SK-N-SH (cell line): ENCODE measurements at regions not wholly inside any gene's neighbourhood (a gene's known extent, or its start where the extent isn't known, plus 50 kb on each side); places are given as distances from the start of the nearest gene placed in this dataset.

Source experiments
- CTCF ChIA-PET: fragments of 300-600, 350-600 bp; formaldehyde crosslinking; extraction: SDS; loops from one replicate; lab custom pipeline; 2021; lab: Yijun Ruan, JAX
- POLR2A ChIA-PET: fragments of 350-600 bp; sonication (Branson Sonifier 250); formaldehyde crosslinking; extraction: SDS; loops from one replicate; lab custom pipeline; 2020; ENCODE audit warnings: antibody characterized with exemption, inconsistent platforms; lab: Yijun Ruan, JAX
- DNase-seq: peaks from one replicate; pipeline ENCODE4 v3.0.0; 2012
- H2AFZ ChIP-seq: fragments of 200-600 bp; sonication (generic); 2 replicates; pipeline ENCODE4 v1.8.1; 2016; ENCODE audit warnings: antibody characterized with exemption, mild to moderate bottlenecking, low read depth
- H3F3A ChIP-seq: fragments of 200-600 bp; sonication (generic); replicated peaks from 2 replicates; pipeline ENCODE3; 2016; ENCODE audit warnings: antibody characterized with exemption, mild to moderate bottlenecking; ENCODE audit not compliant: insufficient read depth
- H3K27ac ChIP-seq, 2 experiments: fragments of 200-500 bp in 1 of 2; fragments of 200-600 bp in 1 of 2; sonication (Bioruptor generic) in 1 of 2; sonication (generic), shearing (Covaris generic) in 1 of 2; 2 replicates each; pipeline versions ENCODE4 v1.5.1 to v1.6.1; 2014 to 2016; ENCODE audit warnings: low read depth in 2 of 2, inconsistent platforms in 1 of 2, low read length in 1 of 2, mild to moderate bottlenecking in 1 of 2, mixed read lengths in 1 of 2
- H3K27me3 ChIP-seq: fragments of 200-600 bp; sonication (generic), shearing (Covaris generic); 2 replicates; pipeline ENCODE4 v1.6.1; 2016; ENCODE audit warnings: mixed run types; ENCODE audit not compliant: insufficient read depth
- H3K36me3 ChIP-seq, 2 experiments: fragments of 200-500 bp in 1 of 2; fragments of 200-600 bp in 1 of 2; sonication (Bioruptor generic) in 1 of 2; sonication (generic) in 1 of 2; replicated peaks in 1 of 2; 2 replicates each; pipeline versions ENCODE3 to v1.5.1; 2014 to 2016; ENCODE audit warnings: low read length in 1 of 2, mild to moderate bottlenecking in 1 of 2; ENCODE audit not compliant: insufficient read depth in 2 of 2, control insufficient read depth in 1 of 2
- H3K4me1 ChIP-seq, 2 experiments: fragments of 200-500 bp in 1 of 2; fragments of 200-600 bp in 1 of 2; sonication (Bioruptor generic) in 1 of 2; sonication (generic), shearing (Covaris generic) in 1 of 2; 2 replicates each; pipeline versions ENCODE4 v1.5.1 to v1.6.1; 2014 to 2016; ENCODE audit warnings: low read depth in 1 of 2, low read length in 1 of 2, mixed run types in 1 of 2; ENCODE audit not compliant: insufficient read depth in 2 of 2, control insufficient read depth in 1 of 2
- H3K4me2 ChIP-seq: fragments of 200-600 bp; sonication (generic), shearing (Covaris generic); 2 replicates; pipeline ENCODE4 v1.6.1; 2017; ENCODE audit warnings: mixed run types
- H3K4me3 ChIP-seq, 2 experiments: fragments of 200-500 bp in 1 of 2; fragments of 200-600 bp in 1 of 2; sonication (Bioruptor generic) in 1 of 2; sonication (generic), shearing (Covaris generic) in 1 of 2; 2 replicates each; pipeline versions ENCODE4 v1.5.1 to v1.8.1; 2014 to 2016; ENCODE audit warnings: low read depth in 2 of 2, inconsistent platforms in 1 of 2, low read length in 1 of 2, mild to moderate bottlenecking in 1 of 2, mixed read lengths in 1 of 2, moderate library complexity in 1 of 2
- H3K79me2 ChIP-seq: fragments of 200-600 bp; sonication (generic); 2 replicates; pipeline ENCODE4 v1.8.1; 2017; ENCODE audit warnings: mild to moderate bottlenecking; ENCODE audit not compliant: insufficient read depth
- H3K9ac ChIP-seq: fragments of 200-600 bp; sonication (generic); 2 replicates; pipeline ENCODE4 v1.6.1; 2017; ENCODE audit warnings: mixed run types
- H3K9me2 ChIP-seq: fragments of 200-600 bp; sonication (generic); 2 replicates; pipeline ENCODE4 v1.6.1; 2017; ENCODE audit warnings: mixed run types
- H3K9me3 ChIP-seq: fragments of 200-600 bp; sonication (generic); 2 replicates; pipeline ENCODE4 v1.6.1; 2017; ENCODE audit warnings: mixed run types, mild to moderate bottlenecking, moderate library complexity
- H4K20me1 ChIP-seq: fragments of 200-600 bp; sonication (generic); 2 replicates; pipeline ENCODE4 v1.6.1; 2017; ENCODE audit warnings: mild to moderate bottlenecking, mixed run types; ENCODE audit not compliant: insufficient read depth
- CHD2 ChIP-seq: fragments of 150-350 bp; IDR thresholded peaks from 2 replicates; pipeline ENCODE4 v1.6.1; 2018; ENCODE audit warnings: low read length; ENCODE audit not compliant: partially characterized antibody
- ELF1 ChIP-seq: IDR thresholded peaks from 2 replicates; pipeline ENCODE4 v1.4.0; 2012
- EP300 ChIP-seq, 2 experiments: IDR thresholded peaks; 2 replicates each; pipeline versions ENCODE4 v1.4.0 to v1.6.1; 2012; ENCODE audit warnings: borderline replicate concordance in 1 of 2, low read depth in 1 of 2, low read length in 1 of 2
- EZH2phosphoT487 ChIP-seq: fragments of 200-600 bp; sonication (generic); IDR thresholded peaks from 2 replicates; pipeline ENCODE4 v1.6.1; 2017; ENCODE audit warnings: low read depth, mixed run types, mild to moderate bottlenecking, antibody characterized with exemption, moderate library complexity, borderline replicate concordance
- FOXJ3 ChIP-seq: sonication (generic); formaldehyde crosslinking; IDR thresholded peaks from 2 replicates; pipeline ENCODE4 v1.5.1; 2020; ENCODE audit warnings: mild to moderate bottlenecking, missing genetic modification reagents
- FOXM1 ChIP-seq: IDR thresholded peaks from 2 replicates; pipeline ENCODE4 v1.4.0; 2012; ENCODE audit warnings: low read depth, mild to moderate bottlenecking
- GABPA ChIP-seq: IDR thresholded peaks from 2 replicates; pipeline ENCODE4 v1.4.0; 2012; ENCODE audit warnings: low read depth, mild to moderate bottlenecking
- GATA2 ChIP-seq: sonication (generic); formaldehyde crosslinking; IDR thresholded peaks from 2 replicates; pipeline ENCODE4 v1.5.0; 2020; ENCODE audit warnings: mild to moderate bottlenecking, missing genetic modification reagents
- JUND ChIP-seq: IDR thresholded peaks from 2 replicates; pipeline ENCODE4 v1.4.0; 2012
- MEF2A ChIP-seq: IDR thresholded peaks from 2 replicates; pipeline ENCODE4 v1.4.0; 2012; ENCODE audit warnings: low read depth, borderline replicate concordance
- NFIC ChIP-seq: IDR thresholded peaks from 2 replicates; pipeline ENCODE4 v1.4.0; 2012; ENCODE audit warnings: borderline replicate concordance
- NRF1 ChIP-seq: IDR thresholded peaks from 2 replicates; pipeline ENCODE4 v1.6.1; 2012; ENCODE audit warnings: low read depth, mild to moderate bottlenecking, low read length
- RFX5 ChIP-seq: IDR thresholded peaks from 2 replicates; pipeline ENCODE4 v1.6.1; 2012; ENCODE audit warnings: mild to moderate bottlenecking, improper control_type of control experiment, low read length
- RXRA ChIP-seq: IDR thresholded peaks from 2 replicates; pipeline ENCODE4 v1.4.0; 2012; ENCODE audit warnings: low read depth, mild to moderate bottlenecking, borderline replicate concordance
- SIN3A ChIP-seq: IDR thresholded peaks from 2 replicates; pipeline ENCODE4 v1.6.1; 2012; ENCODE audit warnings: low read depth, mild to moderate bottlenecking, low read length, moderate library complexity, borderline replicate concordance
- SMC3 ChIP-seq: IDR thresholded peaks from 2 replicates; pipeline ENCODE4 v1.6.1; 2012; ENCODE audit warnings: low read depth, low read length, improper control_type of control experiment
- TCF12 ChIP-seq: IDR thresholded peaks from 2 replicates; pipeline ENCODE4 v1.4.0; 2012
- WGBS: methylation state at CpG from one replicate; pipeline ENCODE4 v1.1.6; 2017; ENCODE audit warnings: low lambda C conversion rate; 5-methylcytosine and 5-hydroxymethylcytosine counted together
- TF ChIP-seq, protein P1 (sequence below): IDR thresholded peaks from 2 replicates; pipeline ENCODE4 v1.4.0; 2012; ENCODE audit warnings: low read depth, borderline replicate concordance
- TF ChIP-seq, protein P2 (sequence below): IDR thresholded peaks from 2 replicates; pipeline ENCODE4 v1.4.0; 2012; ENCODE audit warnings: low read depth, borderline replicate concordance
- TF ChIP-seq, protein P3 (sequence below): IDR thresholded peaks from 2 replicates; pipeline ENCODE4 v1.4.0; 2012; ENCODE audit warnings: low read depth
- TF ChIP-seq, protein P4 (sequence below): IDR thresholded peaks from 2 replicates; pipeline ENCODE4 v1.6.1; 2012; ENCODE audit warnings: mild to moderate bottlenecking, low read depth, low read length, moderate library complexity
- TF ChIP-seq, protein P5 (sequence below): fragments of 200-600 bp; sonication (generic); IDR thresholded peaks from 2 replicates; pipeline ENCODE4 v1.6.1; 2017; ENCODE audit warnings: antibody characterized with exemption, mild to moderate bottlenecking, moderate library complexity
- TF ChIP-seq, protein P6 (sequence below): fragments of 150-350 bp; IDR thresholded peaks from 2 replicates; pipeline ENCODE4 v1.6.1; 2016; ENCODE audit warnings: mild to moderate bottlenecking, low read depth, low read length

DNA sequence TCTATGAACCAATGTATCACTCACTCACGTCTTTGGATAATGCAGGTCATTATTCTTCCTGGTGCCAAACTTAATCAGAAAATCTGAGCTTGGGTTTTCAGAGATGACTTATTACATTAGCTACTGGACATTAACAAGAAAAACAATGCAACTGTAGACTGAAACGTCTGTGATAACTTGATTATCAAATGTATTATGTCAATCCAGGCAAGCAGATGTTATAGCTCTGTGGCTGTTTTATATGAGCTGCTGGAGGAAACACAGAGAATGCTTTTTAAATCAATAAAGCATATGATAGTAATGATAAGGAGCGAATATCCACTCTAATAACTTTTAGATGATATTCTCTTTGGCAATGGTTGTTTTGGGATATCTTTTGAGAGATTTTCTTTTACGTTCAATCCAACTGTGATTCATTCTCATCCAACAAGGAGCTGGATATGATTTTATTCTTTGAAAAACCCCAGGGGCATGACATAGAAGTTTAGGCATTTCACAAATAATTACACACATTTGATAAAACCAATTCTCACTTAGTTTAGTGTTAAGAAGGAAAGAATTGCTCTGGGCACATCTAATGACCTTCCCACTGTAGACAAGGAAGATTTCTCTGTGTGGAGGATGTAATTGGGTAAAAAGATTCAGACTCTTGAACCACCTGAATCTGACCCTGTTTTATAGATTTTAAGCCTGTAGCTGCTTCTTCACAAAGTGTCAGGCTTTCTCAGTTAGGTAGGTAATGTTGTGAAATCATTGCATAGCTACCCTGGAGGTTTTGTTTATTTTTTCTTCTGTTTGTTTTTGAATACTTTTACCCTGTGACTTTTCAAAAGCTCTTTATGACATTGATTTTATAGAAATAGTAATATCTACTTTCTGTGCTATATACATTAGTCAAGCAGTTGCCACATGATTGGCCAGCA lies 1124.7 kb downstream of the DNAJB9 start:
- DNase-seq = peak; percentile 68
- no peaks in the 10 kb centered on the region for H3K79me2 ChIP-seq
- no peaks in the 10 kb centered on the region for H4K20me1 ChIP-seq
- no peak overlapping the region for H3K4me2 ChIP-seq
- no peaks in the 10 kb centered on the region for H3F3A ChIP-seq
- H2AFZ ChIP-seq = no peak overlapping the region
- H3K27me3 ChIP-seq = no peaks in the 10 kb centered on the region
- WGBS = 2% methylated on average over 4 of the region's 4 CpGs
- CTCF ChIA-PET = interaction anchor here (0.6 to 2.0 kb wide), 10 partner anchors 14 to 1404 kb away, joined by 3 to 6 read pairs (median 3); no protein-coding TSS in a partner anchor
- H3K9me3 ChIP-seq = 0 out of 2 replicates have a peak, but pooled peaks cover 6% of the 10 kb centered on the region
- H3K36me3 ChIP-seq = no peaks in the 10 kb centered on the region
- H3K4me3 ChIP-seq = no peak overlapping the region
- peaks cover 0 to 15% of the 10 kb centered on the region in 2 experiments; a peak in 1 of 4 replicates for H3K4me1 ChIP-seq
- peak overlapping the region in 1 of 2 experiments; percentile 95; a peak in 2 of 4 replicates for H3K27ac ChIP-seq
- no peaks in the 10 kb centered on the region for H3K9me2 ChIP-seq
- H3K9ac ChIP-seq = no peak overlapping the region
- POLR2A ChIA-PET = no interaction called here
- TF ChIP-seq, protein P1, sequence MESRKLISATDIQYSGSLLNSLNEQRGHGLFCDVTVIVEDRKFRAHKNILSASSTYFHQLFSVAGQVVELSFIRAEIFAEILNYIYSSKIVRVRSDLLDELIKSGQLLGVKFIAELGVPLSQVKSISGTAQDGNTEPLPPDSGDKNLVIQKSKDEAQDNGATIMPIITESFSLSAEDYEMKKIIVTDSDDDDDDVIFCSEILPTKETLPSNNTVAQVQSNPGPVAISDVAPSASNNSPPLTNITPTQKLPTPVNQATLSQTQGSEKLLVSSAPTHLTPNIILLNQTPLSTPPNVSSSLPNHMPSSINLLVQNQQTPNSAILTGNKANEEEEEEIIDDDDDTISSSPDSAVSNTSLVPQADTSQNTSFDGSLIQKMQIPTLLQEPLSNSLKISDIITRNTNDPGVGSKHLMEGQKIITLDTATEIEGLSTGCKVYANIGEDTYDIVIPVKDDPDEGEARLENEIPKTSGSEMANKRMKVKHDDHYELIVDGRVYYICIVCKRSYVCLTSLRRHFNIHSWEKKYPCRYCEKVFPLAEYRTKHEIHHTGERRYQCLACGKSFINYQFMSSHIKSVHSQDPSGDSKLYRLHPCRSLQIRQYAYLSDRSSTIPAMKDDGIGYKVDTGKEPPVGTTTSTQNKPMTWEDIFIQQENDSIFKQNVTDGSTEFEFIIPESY = no peak
- TF ChIP-seq, protein P2, sequence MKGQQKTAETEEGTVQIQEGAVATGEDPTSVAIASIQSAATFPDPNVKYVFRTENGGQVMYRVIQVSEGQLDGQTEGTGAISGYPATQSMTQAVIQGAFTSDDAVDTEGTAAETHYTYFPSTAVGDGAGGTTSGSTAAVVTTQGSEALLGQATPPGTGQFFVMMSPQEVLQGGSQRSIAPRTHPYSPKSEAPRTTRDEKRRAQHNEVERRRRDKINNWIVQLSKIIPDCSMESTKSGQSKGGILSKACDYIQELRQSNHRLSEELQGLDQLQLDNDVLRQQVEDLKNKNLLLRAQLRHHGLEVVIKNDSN = no peak
- TF ChIP-seq TCF12 (peak; percentile 87), EZH2phosphoT487 (no peak), NRF1 (no peak), SMC3 (no peak), JUND (no peak; the same call in 1 of the 2 replicates), RXRA (no peak), RFX5 (no peak), SIN3A (no peak), NFIC (no peak; the same call in 1 of the 2 replicates), EP300 (IDR thresholded peaks at IDR 0.05; ENCODE audit: borderline replicate concordance in 1 of 2, low read depth in 1 of 2, low read length in 1 of 2) (peak; percentile 23 to 100; a peak in 3 of 4 replicates), MEF2A (no peak), FOXJ3 (CRISPR knock-in tag) (peak; percentile 99), CHD2 (peak; percentile 91), FOXM1 (no peak), GABPA (no peak), GATA2 (peak; percentile 99), ELF1 (no peak)
- TF ChIP-seq, protein P3, sequence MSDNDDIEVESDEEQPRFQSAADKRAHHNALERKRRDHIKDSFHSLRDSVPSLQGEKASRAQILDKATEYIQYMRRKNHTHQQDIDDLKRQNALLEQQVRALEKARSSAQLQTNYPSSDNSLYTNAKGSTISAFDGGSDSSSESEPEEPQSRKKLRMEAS = no peak
- TF ChIP-seq, protein P4, sequence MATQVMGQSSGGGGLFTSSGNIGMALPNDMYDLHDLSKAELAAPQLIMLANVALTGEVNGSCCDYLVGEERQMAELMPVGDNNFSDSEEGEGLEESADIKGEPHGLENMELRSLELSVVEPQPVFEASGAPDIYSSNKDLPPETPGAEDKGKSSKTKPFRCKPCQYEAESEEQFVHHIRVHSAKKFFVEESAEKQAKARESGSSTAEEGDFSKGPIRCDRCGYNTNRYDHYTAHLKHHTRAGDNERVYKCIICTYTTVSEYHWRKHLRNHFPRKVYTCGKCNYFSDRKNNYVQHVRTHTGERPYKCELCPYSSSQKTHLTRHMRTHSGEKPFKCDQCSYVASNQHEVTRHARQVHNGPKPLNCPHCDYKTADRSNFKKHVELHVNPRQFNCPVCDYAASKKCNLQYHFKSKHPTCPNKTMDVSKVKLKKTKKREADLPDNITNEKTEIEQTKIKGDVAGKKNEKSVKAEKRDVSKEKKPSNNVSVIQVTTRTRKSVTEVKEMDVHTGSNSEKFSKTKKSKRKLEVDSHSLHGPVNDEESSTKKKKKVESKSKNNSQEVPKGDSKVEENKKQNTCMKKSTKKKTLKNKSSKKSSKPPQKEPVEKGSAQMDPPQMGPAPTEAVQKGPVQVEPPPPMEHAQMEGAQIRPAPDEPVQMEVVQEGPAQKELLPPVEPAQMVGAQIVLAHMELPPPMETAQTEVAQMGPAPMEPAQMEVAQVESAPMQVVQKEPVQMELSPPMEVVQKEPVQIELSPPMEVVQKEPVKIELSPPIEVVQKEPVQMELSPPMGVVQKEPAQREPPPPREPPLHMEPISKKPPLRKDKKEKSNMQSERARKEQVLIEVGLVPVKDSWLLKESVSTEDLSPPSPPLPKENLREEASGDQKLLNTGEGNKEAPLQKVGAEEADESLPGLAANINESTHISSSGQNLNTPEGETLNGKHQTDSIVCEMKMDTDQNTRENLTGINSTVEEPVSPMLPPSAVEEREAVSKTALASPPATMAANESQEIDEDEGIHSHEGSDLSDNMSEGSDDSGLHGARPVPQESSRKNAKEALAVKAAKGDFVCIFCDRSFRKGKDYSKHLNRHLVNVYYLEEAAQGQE = no peak
- TF ChIP-seq, protein P5, sequence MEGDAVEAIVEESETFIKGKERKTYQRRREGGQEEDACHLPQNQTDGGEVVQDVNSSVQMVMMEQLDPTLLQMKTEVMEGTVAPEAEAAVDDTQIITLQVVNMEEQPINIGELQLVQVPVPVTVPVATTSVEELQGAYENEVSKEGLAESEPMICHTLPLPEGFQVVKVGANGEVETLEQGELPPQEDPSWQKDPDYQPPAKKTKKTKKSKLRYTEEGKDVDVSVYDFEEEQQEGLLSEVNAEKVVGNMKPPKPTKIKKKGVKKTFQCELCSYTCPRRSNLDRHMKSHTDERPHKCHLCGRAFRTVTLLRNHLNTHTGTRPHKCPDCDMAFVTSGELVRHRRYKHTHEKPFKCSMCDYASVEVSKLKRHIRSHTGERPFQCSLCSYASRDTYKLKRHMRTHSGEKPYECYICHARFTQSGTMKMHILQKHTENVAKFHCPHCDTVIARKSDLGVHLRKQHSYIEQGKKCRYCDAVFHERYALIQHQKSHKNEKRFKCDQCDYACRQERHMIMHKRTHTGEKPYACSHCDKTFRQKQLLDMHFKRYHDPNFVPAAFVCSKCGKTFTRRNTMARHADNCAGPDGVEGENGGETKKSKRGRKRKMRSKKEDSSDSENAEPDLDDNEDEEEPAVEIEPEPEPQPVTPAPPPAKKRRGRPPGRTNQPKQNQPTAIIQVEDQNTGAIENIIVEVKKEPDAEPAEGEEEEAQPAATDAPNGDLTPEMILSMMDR = no peak
- TF ChIP-seq, protein P6, sequence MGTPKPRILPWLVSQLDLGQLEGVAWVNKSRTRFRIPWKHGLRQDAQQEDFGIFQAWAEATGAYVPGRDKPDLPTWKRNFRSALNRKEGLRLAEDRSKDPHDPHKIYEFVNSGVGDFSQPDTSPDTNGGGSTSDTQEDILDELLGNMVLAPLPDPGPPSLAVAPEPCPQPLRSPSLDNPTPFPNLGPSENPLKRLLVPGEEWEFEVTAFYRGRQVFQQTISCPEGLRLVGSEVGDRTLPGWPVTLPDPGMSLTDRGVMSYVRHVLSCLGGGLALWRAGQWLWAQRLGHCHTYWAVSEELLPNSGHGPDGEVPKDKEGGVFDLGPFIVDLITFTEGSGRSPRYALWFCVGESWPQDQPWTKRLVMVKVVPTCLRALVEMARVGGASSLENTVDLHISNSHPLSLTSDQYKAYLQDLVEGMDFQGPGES = no peak
